ENCODE measurements at regions not wholly inside any gene's neighbourhood (a gene's known extent, or its start where the extent isn't known, plus 50 kb on each side); places are given as distances from the start of the nearest gene placed in this dataset.

- TF ChIP-seq CTCF (IDR thresholded peaks at IDR 0.05; ENCODE audit: low read depth, low read length, poor library complexity, severe bottlenecking) (no peak), EZH2phosphoT487 (IDR thresholded peaks at IDR 0.05; ENCODE audit: borderline replicate concordance, low read length) (no peak)
Observed at GRCh38 chr10:44618910-44619309, 234.0 kb upstream of the CXCL12 start.

Data from DOHH2 (cell line).